ENCODE measurements at regions not wholly inside any gene's neighbourhood (a gene's known extent, or its start where the extent isn't known, plus 50 kb on each side); places are given as distances from the start of the nearest gene placed in this dataset.

- no peak for ATAC-seq (ENCODE audit: insufficient read depth, low read depth)
- Histone ChIP-seq H3K79me2 (ENCODE audit: insufficient read depth, low read length) (no peaks in the 10 kb centered on the region), H3K36me3 (ENCODE audit: insufficient read depth, low read length) (no peaks in the 10 kb centered on the region), H3K9me3 (ENCODE audit: insufficient read depth, low read length, severe bottlenecking) (no peaks in the 10 kb centered on the region), H3K27ac (ENCODE audit: low read length) (no peak overlapping the region), H3K4me2 (ENCODE audit: insufficient read depth, low read length) (no peak overlapping the region), H3K27me3 (ENCODE audit: insufficient read depth, low read length, poor library complexity) (peaks cover 12% of the 10 kb centered on the region), H3K4me1 (ENCODE audit: insufficient read depth, low read length) (no peaks in the 10 kb centered on the region), H3K9ac (ENCODE audit: low read depth, low read length) (no peak overlapping the region), H2AFZ (ENCODE audit: low read depth, low read length) (no peak overlapping the region), H3K4me3 (ENCODE audit: low read depth in 1 of 2, low read length in 2 of 2) (no peak overlapping the region), H4K20me1 (ENCODE audit: insufficient read depth, low read length) (peaks cover 34% of the 10 kb centered on the region)
- DNase-seq, result no peak
- TF ChIP-seq EZH2 (IDR thresholded peaks at IDR 0.05; ENCODE audit: borderline replicate concordance, low read depth, low read length, severe bottlenecking) (no peak), CTCF (IDR thresholded peaks at IDR 0.05; ENCODE audit: borderline replicate concordance, extremely low read depth, low read length, poor library complexity, severe bottlenecking) (no peak)
These were observed 247.1 kb downstream of the NPHP4 start for GRCh38 chr1:5744911-5745799.

- Histone ChIP-seq H3K27ac (ENCODE audit: low read length) (no peak overlapping the region), H3K4me2 (ENCODE audit: insufficient read depth, low read length) (no peak overlapping the region), H3K36me3 (ENCODE audit: insufficient read depth, low read length) (no peaks in the 10 kb centered on the region), H4K20me1 (ENCODE audit: insufficient read depth, low read length) (peaks cover 34% of the 10 kb centered on the region), H3K9me3 (ENCODE audit: insufficient read depth, low read length, severe bottlenecking) (no peaks in the 10 kb centered on the region), H3K79me2 (ENCODE audit: insufficient read depth, low read length) (no peaks in the 10 kb centered on the region), H3K4me1 (ENCODE audit: insufficient read depth, low read length) (no peaks in the 10 kb centered on the region), H2AFZ (ENCODE audit: low read depth, low read length) (no peak overlapping the region), H3K4me3 (ENCODE audit: low read depth in 1 of 2, low read length in 2 of 2) (no peak overlapping the region), H3K9ac (ENCODE audit: low read depth, low read length) (no peak overlapping the region), H3K27me3 (ENCODE audit: insufficient read depth, low read length, poor library complexity) (peaks cover 12% of the 10 kb centered on the region)
- TF ChIP-seq EZH2 (IDR thresholded peaks at IDR 0.05; ENCODE audit: borderline replicate concordance, low read depth, low read length, severe bottlenecking) (no peak), CTCF (IDR thresholded peaks at IDR 0.05; ENCODE audit: borderline replicate concordance, extremely low read depth, low read length, poor library complexity, severe bottlenecking) (no peak)
- ATAC-seq (ENCODE audit: insufficient read depth, low read depth), result no peak
- no peak for DNase-seq
These were observed 247.9 kb downstream of the NPHP4 start for GRCh38 chr1:5744341-5744740.

- no peak overlapping the region for H3K4me2 ChIP-seq (ENCODE audit: insufficient read depth, low read length)
- no peak overlapping the region for H3K9ac ChIP-seq (ENCODE audit: low read depth, low read length)
- no peak overlapping the region for H3K27ac ChIP-seq (ENCODE audit: low read length)
These were observed 248.7 kb downstream of the NPHP4 start for GRCh38 chr1:5743435-5744095.

More at GRCh38 chr1:5743435-5744095, 248.7 kb downstream of the NPHP4 start:
- DNase-seq, result no peak
- Histone ChIP-seq H2AFZ (ENCODE audit: low read depth, low read length) (no peak overlapping the region), H3K36me3 (ENCODE audit: insufficient read depth, low read length) (no peaks in the 10 kb centered on the region), H3K4me3 (ENCODE audit: low read depth in 1 of 2, low read length in 2 of 2) (no peak overlapping the region), H3K9me3 (ENCODE audit: insufficient read depth, low read length, severe bottlenecking) (no peaks in the 10 kb centered on the region), H3K4me1 (ENCODE audit: insufficient read depth, low read length) (no peaks in the 10 kb centered on the region), H3K27me3 (ENCODE audit: insufficient read depth, low read length, poor library complexity) (peaks cover 12% of the 10 kb centered on the region), H4K20me1 (ENCODE audit: insufficient read depth, low read length) (peaks cover 31% of the 10 kb centered on the region), H3K79me2 (ENCODE audit: insufficient read depth, low read length) (no peaks in the 10 kb centered on the region)
- no peak for ATAC-seq (ENCODE audit: insufficient read depth, low read depth)
- TF ChIP-seq EZH2 (IDR thresholded peaks at IDR 0.05; ENCODE audit: borderline replicate concordance, low read depth, low read length, severe bottlenecking) (no peak), CTCF (IDR thresholded peaks at IDR 0.05; ENCODE audit: borderline replicate concordance, extremely low read depth, low read length, poor library complexity, severe bottlenecking) (no peak)
